Heart left ventricle (tissue), 13 donors: ENCODE measurements at regions not wholly inside any gene's neighbourhood (a gene's known extent, or its start where the extent isn't known, plus 50 kb on each side); places are given as distances from the start of the nearest gene placed in this dataset.

ENCODE experiments used
- CTCF ChIP-seq, 12 donors: fragments of 200-600 bp; sonication (generic) in 4 of 12; IDR thresholded peaks; one replicate each; pipeline versions ENCODE4 v1.5.0 to v1.8.0; 2018 to 2022; ENCODE audit warnings: antibody characterized with exemption in 12 of 12, mild to moderate bottlenecking in 5 of 12
- POLR2A ChIP-seq, 2 donors: fragments of 450-650 bp; IDR thresholded peaks; one replicate each; pipeline ENCODE4 v1.6.1; 2017; ENCODE audit warnings: antibody characterized with exemption in 2 of 2, mild to moderate bottlenecking in 2 of 2, moderate library complexity in 2 of 2
- donor health status: ischemic (EF 13 %, LVEDD 7.1; RV severe dilation, severe dysfunction).
- donor health status: DM: no; HTN: yes; CAD: no.
- donor health status: DM: no; HTN: no; CAD: no.
- donor health status: ischemic (EF 25% LVEDD 6.9; RV normal size, moderate dysfunction).
- donor health status: ischemic (EF 25% LVEDD 5.7; RV mildly dilated, moderate dysfunction).
- donor health status: ischemic (EF 35%, LVEDD 5.7; RV mildly dilated, moderate dysfunction).
- donor health status: nonischemic (EF 11% LVEDD 7.7; RV severe dilation, severe dysfunction).
- donor health status: DM: yes; HTN: yes; CAD: no.
- donor health status: PGD.
- donor health status: ischemic (EF 29% LVEDD 5.4; RV normal size, mild dysfunction).
- donor health status: nonischemic (EF 23%, LVEDD 6.1; RV moderate dilation, normal function).

GRCh38 chr4:111573386-111573785 is 571.9 kb upstream of the FAM241A start:
- TF ChIP-seq CTCF (IDR thresholded peaks at IDR 0.05) (no peak), POLR2A (IDR thresholded peaks at IDR 0.05) (no peak)
